T-helper 17 cell (primary cell): ENCODE measurements at regions not wholly inside any gene's neighbourhood (a gene's known extent, or its start where the extent isn't known, plus 50 kb on each side); places are given as distances from the start of the nearest gene placed in this dataset.

Experiments used
- ATAC-seq: fragments of 150-1000 bp; cut with Tn5 transposase; 2 replicates; pipeline ENCODE4 v1.10.0; 2021; ENCODE audit warnings: mild to moderate bottlenecking, moderate library complexity
- DNase-seq, 3 donors: peaks; one replicate each; pipeline versions ENCODE4 v3.0.0 to v3.0.0-alpha.2; 2020 to 2021
- H3K9me3 ChIP-seq: one replicate; pipeline ENCODE4 v1.7.0; 2013; ENCODE audit warnings: low read length, mild to moderate bottlenecking; ENCODE audit not compliant: control insufficient read depth, poor library complexity, severe bottlenecking
- H3K27ac Mint-ChIP-seq: one replicate; pipeline ENCODE4 v1.8.0; 2022; ENCODE audit warnings: mild to moderate bottlenecking, moderate library complexity, mixed read lengths
- H3K27me3 Mint-ChIP-seq: one replicate; pipeline ENCODE4 v1.8.0; 2022; ENCODE audit warnings: mixed read lengths
- H3K36me3 Mint-ChIP-seq: one replicate; pipeline ENCODE4 v1.8.0; 2022; ENCODE audit warnings: low read depth, mixed read lengths
- H3K4me1 Mint-ChIP-seq: one replicate; pipeline ENCODE4 v1.8.0; 2022; ENCODE audit warnings: mild to moderate bottlenecking, mixed read lengths
- H3K4me3 Mint-ChIP-seq: one replicate; pipeline ENCODE4 v1.8.0; 2022; ENCODE audit warnings: mild to moderate bottlenecking, moderate library complexity, mixed read lengths

DNA sequence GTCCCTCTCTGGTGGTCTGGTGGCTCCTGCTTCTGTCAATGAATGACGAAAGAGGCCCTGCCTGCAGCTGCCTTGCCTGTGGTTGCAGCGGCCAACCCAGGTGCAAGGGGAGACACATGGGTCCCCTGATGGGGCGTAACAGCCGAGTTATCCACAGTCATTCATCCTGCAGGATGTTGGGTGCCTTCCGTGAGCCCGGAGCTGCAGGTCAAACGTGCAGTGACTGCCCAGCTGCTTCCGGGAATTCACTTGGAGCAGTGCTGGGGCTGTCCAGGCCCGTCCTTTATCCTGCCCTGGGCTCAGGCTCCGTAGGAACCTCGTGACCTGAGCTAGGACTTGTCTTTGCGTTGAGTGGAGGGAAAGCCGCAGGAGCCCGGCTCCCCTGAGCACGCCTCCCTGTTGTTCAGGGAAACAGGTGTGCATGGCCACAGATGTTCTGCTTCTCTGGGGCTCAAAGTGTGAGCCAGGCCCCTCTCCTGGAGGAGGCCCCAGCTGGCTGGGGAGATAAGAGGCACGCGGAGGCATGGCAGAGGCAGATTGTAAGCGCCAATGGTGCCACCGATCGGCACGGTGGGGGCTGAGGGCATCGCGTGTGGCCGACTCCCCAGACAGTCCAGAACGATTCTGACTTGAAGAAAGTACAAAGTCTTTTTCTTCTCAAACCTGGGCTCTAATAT lies 635.4 kb downstream of the BRD1 start:
- Mint-ChIP-seq H3K4me1 (no peaks in the 10 kb centered on the region), H3K27me3 (peaks cover 44% of the 10 kb centered on the region), H3K27ac (no peak overlapping the region), H3K4me3 (no peak overlapping the region), H3K36me3 (peaks cover 3% of the 10 kb centered on the region)
- ATAC-seq (no peak), DNase-seq (no peak)
- H3K9me3 ChIP-seq, result no peaks in the 10 kb centered on the region

- H3K4me1 Mint-ChIP-seq, result no peaks in the 10 kb centered on the region
- no peaks in the 10 kb centered on the region for H3K9me3 ChIP-seq
- no peak overlapping the region for H3K27ac Mint-ChIP-seq
- no peak overlapping the region for H3K4me3 Mint-ChIP-seq
- H3K36me3 Mint-ChIP-seq, result peaks cover 3% of the 10 kb centered on the region
- H3K27me3 Mint-ChIP-seq, result peaks cover 45% of the 10 kb centered on the region
- no peak for DNase-seq
- ATAC-seq, result no peak
Measured at GRCh38 chr22:49191506-49191980, 636.1 kb downstream of the BRD1 start.

- Mint-ChIP-seq H3K4me1 (no peaks in the 10 kb centered on the region), H3K4me3 (no peak overlapping the region), H3K27ac (no peak overlapping the region), H3K27me3 (peaks cover 45% of the 10 kb centered on the region), H3K36me3 (peaks cover 3% of the 10 kb centered on the region)
- no peak for DNase-seq
- H3K9me3 ChIP-seq, result no peaks in the 10 kb centered on the region
- ATAC-seq, result no peak
Measured at GRCh38 chr22:49190816-49191505, 636.7 kb downstream of the BRD1 start.

GRCh38 chr22:49189871-49190270 lies 637.8 kb downstream of the BRD1 start:
- H3K36me3 Mint-ChIP-seq, result peaks cover 7% of the 10 kb centered on the region
- no peak overlapping the region for H3K4me3 Mint-ChIP-seq
- DNase-seq (no peak), ATAC-seq (no peak)
- no peak overlapping the region for H3K27ac Mint-ChIP-seq
- H3K27me3 Mint-ChIP-seq, result peaks cover 45% of the 10 kb centered on the region
- H3K4me1 Mint-ChIP-seq, result no peaks in the 10 kb centered on the region
- no peaks in the 10 kb centered on the region for H3K9me3 ChIP-seq

- DNase-seq (no peak), ATAC-seq (no peak)
- peaks cover 45% of the 10 kb centered on the region for H3K27me3 Mint-ChIP-seq
- no peak overlapping the region for H3K27ac Mint-ChIP-seq
- H3K9me3 ChIP-seq, result no peaks in the 10 kb centered on the region
- H3K36me3 Mint-ChIP-seq, result peaks cover 7% of the 10 kb centered on the region
- no peaks in the 10 kb centered on the region for H3K4me1 Mint-ChIP-seq
- no peak overlapping the region for H3K4me3 Mint-ChIP-seq
Measured at GRCh38 chr22:49188591-49188990, 639.1 kb downstream of the BRD1 start.

GRCh38 chr22:49188091-49188490 lies 639.6 kb downstream of the BRD1 start:
- ATAC-seq (no peak), DNase-seq (no peak)
- Mint-ChIP-seq H3K4me1 (no peaks in the 10 kb centered on the region), H3K27me3 (peaks cover 45% of the 10 kb centered on the region), H3K4me3 (no peak overlapping the region), H3K27ac (no peak overlapping the region), H3K36me3 (peaks cover 7% of the 10 kb centered on the region)
- H3K9me3 ChIP-seq, result no peaks in the 10 kb centered on the region

GRCh38 chr22:49186762-49187161 lies 640.9 kb downstream of the BRD1 start:
- no peak overlapping the region for H3K27ac Mint-ChIP-seq

GRCh38 chr22:49186293-49186692 lies 641.4 kb downstream of the BRD1 start:
- H3K27me3 Mint-ChIP-seq, result peaks cover 36% of the 10 kb centered on the region
- DNase-seq (no peak), ATAC-seq (no peak)
- peaks cover 7% of the 10 kb centered on the region for H3K36me3 Mint-ChIP-seq
- H3K4me1 Mint-ChIP-seq, result no peaks in the 10 kb centered on the region
- no peaks in the 10 kb centered on the region for H3K9me3 ChIP-seq
- H3K27ac Mint-ChIP-seq, result no peak overlapping the region
- no peak overlapping the region for H3K4me3 Mint-ChIP-seq

More at GRCh38 chr22:49186762-49187161, 640.9 kb downstream of the BRD1 start:
- Mint-ChIP-seq H3K4me3 (no peak overlapping the region), H3K27me3 (peaks cover 40% of the 10 kb centered on the region), H3K36me3 (peaks cover 7% of the 10 kb centered on the region), H3K4me1 (no peaks in the 10 kb centered on the region)
- H3K9me3 ChIP-seq, result no peaks in the 10 kb centered on the region
- DNase-seq, result no peak
- ATAC-seq, result no peak

GRCh38 chr22:49185312-49185969 lies 642.2 kb downstream of the BRD1 start:
- no peak for ATAC-seq
- no peak for DNase-seq
- Mint-ChIP-seq H3K27me3 (peaks cover 31% of the 10 kb centered on the region), H3K4me3 (no peak overlapping the region), H3K36me3 (peaks cover 7% of the 10 kb centered on the region), H3K4me1 (no peaks in the 10 kb centered on the region), H3K27ac (no peak overlapping the region)
- H3K9me3 ChIP-seq, result no peaks in the 10 kb centered on the region

- Mint-ChIP-seq H3K36me3 (peaks cover 7% of the 10 kb centered on the region), H3K27me3 (peaks cover 31% of the 10 kb centered on the region), H3K4me1 (no peaks in the 10 kb centered on the region), H3K4me3 (no peak overlapping the region), H3K27ac (no peak overlapping the region)
- ATAC-seq (no peak), DNase-seq (no peak)
- H3K9me3 ChIP-seq, result no peaks in the 10 kb centered on the region
Measured at GRCh38 chr22:49184736-49185135, 642.9 kb downstream of the BRD1 start.

GRCh38 chr22:49183826-49184216 lies 643.9 kb downstream of the BRD1 start:
- Mint-ChIP-seq H3K27ac (no peak overlapping the region), H3K36me3 (peaks cover 7% of the 10 kb centered on the region), H3K4me1 (no peaks in the 10 kb centered on the region), H3K27me3 (peaks cover 34% of the 10 kb centered on the region), H3K4me3 (no peak overlapping the region)
- no peak for DNase-seq
- no peaks in the 10 kb centered on the region for H3K9me3 ChIP-seq
- ATAC-seq, result no peak

DNA sequence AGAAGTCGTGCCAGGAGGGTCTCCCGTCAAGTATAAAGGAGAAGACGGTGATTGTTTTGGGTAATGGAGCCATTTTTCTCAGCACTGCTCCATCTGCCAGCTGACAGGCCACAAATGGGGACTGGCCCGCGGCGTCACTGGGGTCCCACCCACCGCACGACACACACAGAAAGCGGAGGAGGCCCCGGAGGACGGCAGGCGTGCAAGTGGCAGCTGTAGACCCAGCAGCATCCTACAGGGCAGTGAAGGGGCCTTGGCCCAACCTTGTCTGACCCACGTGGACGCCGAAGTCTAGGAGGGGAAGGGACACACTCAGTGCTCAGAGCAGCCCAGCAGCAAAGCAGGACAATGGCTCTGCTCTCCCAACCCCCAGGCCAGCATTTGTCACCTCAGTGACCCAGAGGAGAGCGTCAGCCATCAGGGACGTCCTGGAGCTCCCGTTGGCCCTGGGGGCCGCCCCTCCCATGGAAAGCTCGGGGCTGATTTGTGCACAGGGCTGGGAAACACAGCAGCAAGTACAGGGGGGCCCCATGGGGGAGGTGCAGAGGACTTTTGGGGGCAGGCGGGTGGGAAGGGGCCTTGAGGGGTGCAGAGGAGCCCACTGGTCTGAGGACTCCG lies 644.4 kb downstream of the BRD1 start:
- H3K9me3 ChIP-seq, result no peaks in the 10 kb centered on the region
- no peak overlapping the region for H3K27ac Mint-ChIP-seq
- peaks cover 29% of the 10 kb centered on the region for H3K27me3 Mint-ChIP-seq
- no peak overlapping the region for H3K4me3 Mint-ChIP-seq
- DNase-seq (no peak), ATAC-seq (no peak)
- H3K36me3 Mint-ChIP-seq, result peaks cover 5% of the 10 kb centered on the region
- no peaks in the 10 kb centered on the region for H3K4me1 Mint-ChIP-seq

DNA sequence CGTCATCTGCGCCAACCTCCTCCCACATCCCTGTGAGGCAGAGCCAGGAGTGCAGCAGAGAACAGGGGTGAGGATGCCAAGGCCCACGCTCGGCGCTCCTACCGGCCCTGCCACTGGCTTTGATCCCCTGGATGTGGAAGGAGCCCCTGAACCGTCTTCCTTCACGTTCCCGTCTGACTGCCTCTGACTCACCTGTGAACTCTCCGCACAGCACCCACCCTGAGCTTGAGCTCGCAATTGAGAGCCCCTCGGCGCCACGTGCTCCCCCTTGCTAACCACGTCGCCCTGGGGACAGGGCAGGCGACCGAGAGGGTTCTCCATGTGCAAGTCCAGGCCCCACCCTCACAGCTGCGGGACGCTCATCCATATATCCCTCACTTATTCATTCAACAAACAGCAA lies 645.3 kb downstream of the BRD1 start:
- ATAC-seq (no peak), DNase-seq (no peak)
- no peaks in the 10 kb centered on the region for H3K9me3 ChIP-seq
- no peaks in the 10 kb centered on the region for H3K4me1 Mint-ChIP-seq
- peaks cover 28% of the 10 kb centered on the region for H3K27me3 Mint-ChIP-seq
- H3K36me3 Mint-ChIP-seq, result peaks cover 4% of the 10 kb centered on the region
- H3K27ac Mint-ChIP-seq, result no peak overlapping the region
- no peak overlapping the region for H3K4me3 Mint-ChIP-seq
